HepG2 (cell line): ENCODE measurements at regions not wholly inside any gene's neighbourhood (a gene's known extent, or its start where the extent isn't known, plus 50 kb on each side); places are given as distances from the start of the nearest gene placed in this dataset.

Experiments
- ATAC-seq: fragments of 200-7000 bp; cut with Tn5 transposase; 3 replicates; pipeline ENCODE4 v1.9.1; 2020; ENCODE audit warnings: mild to moderate bottlenecking, moderate library complexity
- BruUV-seq: library from RNA; stranded (reverse); fragments of 400-500 nt; replicated peaks from 2 replicates; lab custom pipeline; 2021; lab: Mats Ljungman, UMichigan
- CTCF ChIA-PET: fragments of 300-600 bp; formaldehyde crosslinking; extraction: SDS; loops from one replicate; lab custom pipeline; 2021; ENCODE audit warnings: low total read pairs, inconsistent platforms, low intra/inter-chr PET ratio; lab: Yijun Ruan, JAX
- POLR2A ChIA-PET: fragments of 350-600 bp; sonication (Branson Sonifier 250); formaldehyde crosslinking; loops from one replicate; lab custom pipeline; 2020; ENCODE audit warnings: antibody characterized with exemption, inconsistent platforms; lab: Yijun Ruan, JAX
- DNase-seq: peaks from one replicate; pipeline ENCODE4 v3.0.0-alpha.2; 2015; ENCODE audit warnings: low spot score
- FAIRE-seq: peaks from 3 replicates; lab custom pipeline; 2011; peaks lifted over from hg19 to GRCh38; lab: Jason Lieb, UNC
- H2AFZ ChIP-seq: one replicate; pipeline ENCODE4 v1.6.1; 2011; ENCODE audit warnings: low read length, inconsistent platforms
- H3K27ac ChIP-seq: fragments of 300-600 bp; 3 replicates; pipeline ENCODE4 v1.8.0; 2011; ENCODE audit warnings: mixed run types, mild to moderate bottlenecking, mixed read lengths, low read length, inconsistent platforms; ENCODE audit not compliant: insufficient read depth; ENCODE audit errors: extremely low read length
- H3K27me3 ChIP-seq, 2 experiments: fragments of 200-600 bp in 1 of 2; 2 replicates in 1 of 2; 3 replicates in 1 of 2; pipeline versions ENCODE4 v1.6.0 to v1.8.0; 2011; ENCODE audit warnings: low read length in 2 of 2, mild to moderate bottlenecking in 2 of 2, moderate library complexity in 2 of 2, inconsistent platforms in 1 of 2; ENCODE audit not compliant: insufficient read depth in 2 of 2, control insufficient read depth in 1 of 2
- H3K36me3 ChIP-seq, 2 experiments: fragments of 200-600 bp in 1 of 2; replicated peaks in 1 of 2; 2 replicates in 1 of 2; 3 replicates in 1 of 2; pipeline versions ENCODE4 v1.5.1 to v1.8.0; 2011; ENCODE audit warnings: low read length in 2 of 2, inconsistent platforms in 1 of 2; ENCODE audit not compliant: insufficient read depth in 2 of 2, control insufficient read depth in 1 of 2
- H3K4me1 ChIP-seq: 2 replicates; pipeline ENCODE4 v1.5.1; 2012; ENCODE audit warnings: low read length, inconsistent platforms; ENCODE audit not compliant: insufficient read depth
- H3K4me2 ChIP-seq: 2 replicates; pipeline ENCODE4 v1.6.0; 2011; ENCODE audit warnings: low read depth, low read length, inconsistent platforms
- H3K4me3 ChIP-seq, 3 experiments: fragments of 200-600 bp in 1 of 3; sonication (generic), shearing (Covaris generic) in 1 of 3; replicated peaks in 1 of 3; 2 replicates each; pipeline ENCODE4 v1.5.1; 2011 to 2016; ENCODE audit warnings: low read length in 3 of 3, inconsistent platforms in 2 of 3, low read depth in 2 of 3, mild to moderate bottlenecking in 2 of 3, control low read depth in 1 of 3, mixed read lengths in 1 of 3; ENCODE audit not compliant: insufficient read depth in 1 of 3
- H3K79me2 ChIP-seq: one replicate; pipeline ENCODE4 v1.6.1; 2011; ENCODE audit warnings: low read length, inconsistent platforms; ENCODE audit not compliant: insufficient read depth
- H3K9ac ChIP-seq: 2 replicates; pipeline ENCODE4 v1.6.0; 2011; ENCODE audit warnings: mild to moderate bottlenecking, low read depth, low read length, inconsistent platforms; ENCODE audit not compliant: insufficient read depth
- H3K9me3 ChIP-seq: 2 replicates; pipeline ENCODE4 v1.5.1; 2012; ENCODE audit warnings: mild to moderate bottlenecking, low read length
- H4K20me1 ChIP-seq: 2 replicates; pipeline ENCODE4 v1.6.0; 2011; ENCODE audit warnings: inconsistent platforms, mild to moderate bottlenecking, low read length, moderate library complexity; ENCODE audit not compliant: insufficient read depth
- HNF1B ChIP-seq: sonication (generic); formaldehyde crosslinking; IDR thresholded peaks from 2 replicates; pipeline ENCODE4 v1.5.1; 2020; ENCODE audit warnings: mild to moderate bottlenecking, moderate library complexity, missing genetic modification reagents
- NAIF1 ChIP-seq: sonication (generic); formaldehyde crosslinking; IDR thresholded peaks from 2 replicates; pipeline ENCODE4 v1.5.0; 2020; ENCODE audit warnings: mild to moderate bottlenecking, missing genetic modification reagents, borderline replicate concordance
- PHF20 ChIP-seq: sonication (generic); formaldehyde crosslinking; IDR thresholded peaks from 2 replicates; pipeline ENCODE4 v1.5.0; 2020; ENCODE audit warnings: mild to moderate bottlenecking, missing genetic modification reagents
- PITX1 ChIP-seq: sonication (generic); formaldehyde crosslinking; IDR thresholded peaks from 2 replicates; pipeline ENCODE4 v1.5.1; 2020; ENCODE audit warnings: mild to moderate bottlenecking, missing genetic modification reagents
- POLR2AphosphoS5 ChIP-seq: IDR thresholded peaks from 2 replicates; pipeline ENCODE4 v1.6.1; 2012; ENCODE audit warnings: low read depth, low read length
- RFX1 ChIP-seq: fragments of 450-650 bp; IDR thresholded peaks from 2 replicates; pipeline ENCODE4 v1.6.1; 2017
- SMAD3 ChIP-seq: sonication (generic); formaldehyde crosslinking; IDR thresholded peaks from 2 replicates; pipeline ENCODE4 v1.4.0; 2020; ENCODE audit warnings: missing genetic modification reagents
- TCF7L2 ChIP-seq: IDR thresholded peaks from 2 replicates; pipeline ENCODE4 v1.6.1; 2011; ENCODE audit warnings: mild to moderate bottlenecking, low read depth, low read length, moderate library complexity
- ZBTB7B ChIP-seq: sonication (generic); formaldehyde crosslinking; IDR thresholded peaks from 2 replicates; pipeline ENCODE4 v1.4.0; 2020; ENCODE audit warnings: missing genetic modification reagents
- ZNF101 ChIP-seq: sonication (generic); formaldehyde crosslinking; IDR thresholded peaks from 2 replicates; pipeline ENCODE4 v1.4.0; 2020; ENCODE audit warnings: mild to moderate bottlenecking, low read depth, missing genetic modification reagents, borderline replicate concordance
- ZNF121 ChIP-seq: sonication (generic); formaldehyde crosslinking; IDR thresholded peaks from 2 replicates; pipeline ENCODE4 v1.5.0; 2020; ENCODE audit warnings: mild to moderate bottlenecking, missing genetic modification reagents
- ZNF3 ChIP-seq: IDR thresholded peaks from 2 replicates; pipeline ENCODE4 v1.7.0; 2017; ENCODE audit warnings: inconsistent platforms
- ZNF574 ChIP-seq: sonication (generic); formaldehyde crosslinking; IDR thresholded peaks from 2 replicates; pipeline ENCODE4 v1.4.0; 2020; ENCODE audit warnings: missing genetic modification reagents
- ZNF792 ChIP-seq: IDR thresholded peaks from 2 replicates; pipeline ENCODE4 v1.6.1; 2016
- ZNF878 ChIP-seq: sonication (generic); formaldehyde crosslinking; IDR thresholded peaks from 2 replicates; pipeline ENCODE4 v1.8.1; 2023; ENCODE audit warnings: mild to moderate bottlenecking, missing genetic modification reagents, moderate library complexity
- WGBS: methylation state at CpG from one replicate; pipeline ENCODE4 v1.1.6; 2017; ENCODE audit warnings: low lambda C conversion rate; 5-methylcytosine and 5-hydroxymethylcytosine counted together
- in situ Hi-C: cut with HindIII; loops from 2 replicates; pipeline ENCODE4 v1.10.0; 2017; ENCODE audit warnings: low pct_unique_long_range_greater_than_20kb; ENCODE audit not compliant: extremely low pct_ligation_motif_present
- intact Hi-C: fragments of 100-400 bp; cut with micrococcal nuclease; formaldehyde crosslinking; loops from one replicate; pipeline ENCODE4 v1.10.0; 2022; ENCODE audit not compliant: unreplicated experiment

GRCh38 chr6:81246200-81246599, 506.3 kb downstream of the TENT5A start:
- in situ Hi-C loops (loop anchor here (25.0 kb wide), 2 partner anchors 216 to 766 kb away; no protein-coding TSS in a partner anchor), intact Hi-C loops (no loop called here)
- H2AFZ ChIP-seq = no peak overlapping the region
- no peak for DNase-seq
- H3K27ac ChIP-seq = no peak overlapping the region
- POLR2A ChIA-PET = no interaction called here
- CTCF ChIA-PET = no interaction called here
- ATAC-seq = no peak
- BruUV-seq = no TSS peak
- WGBS = 8% methylated on average over 2 of the region's 2 CpGs
- TF ChIP-seq HNF1B (CRISPR knock-in tag) = no peak
- no peak for TF ChIP-seq ZNF101 (CRISPR knock-in tag)
- no peak for TF ChIP-seq SMAD3 (CRISPR knock-in tag)
- TF ChIP-seq ZNF574 (CRISPR knock-in tag) = no peak
- no peak for TF ChIP-seq ZNF3 (CRISPR knock-in tag)
- no peak for TF ChIP-seq NAIF1 (CRISPR knock-in tag)
- TF ChIP-seq POLR2AphosphoS5 = no peak
- TF ChIP-seq RFX1 = no peak
- no peak for TF ChIP-seq PHF20 (CRISPR knock-in tag)
- TF ChIP-seq ZNF878 (CRISPR knock-in tag) = no peak
- TF ChIP-seq ZBTB7B (CRISPR knock-in tag) = no peak
- TF ChIP-seq ZNF121 (CRISPR knock-in tag) = no peak
- no peak for TF ChIP-seq ZNF792 (CRISPR knock-in tag)
- TF ChIP-seq PITX1 (CRISPR knock-in tag) = no peak
- no peak for TF ChIP-seq TCF7L2
- FAIRE-seq = no peak
- no peak overlapping the region for H3K4me3 ChIP-seq
- H3K27me3 ChIP-seq = no peaks in the 10 kb centered on the region
- H3K4me1 ChIP-seq = no peaks in the 10 kb centered on the region
- H3K36me3 ChIP-seq = no peaks in the 10 kb centered on the region
- H3K9ac ChIP-seq = no peak overlapping the region
- H3K79me2 ChIP-seq = no peaks in the 10 kb centered on the region
- no peaks in the 10 kb centered on the region for H4K20me1 ChIP-seq
- no peak overlapping the region for H3K4me2 ChIP-seq
- H3K9me3 ChIP-seq = peaks cover 4% of the 10 kb centered on the region; the same call in 1 of the 2 replicates
